IMR-90 (cell line): ENCODE measurements at regions not wholly inside any gene's neighbourhood (a gene's known extent, or its start where the extent isn't known, plus 50 kb on each side); places are given as distances from the start of the nearest gene placed in this dataset.

ENCODE experiments used
- CEBPB ChIP-seq: IDR thresholded peaks from 2 replicates; pipeline ENCODE4 v1.6.1; 2012; ENCODE audit warnings: low read depth, low read length, improper control_type of control experiment
- CTCF ChIP-seq: conservative IDR thresholded peaks from 2 replicates; pipeline ENCODE4 v1.5.1; 2012; ENCODE audit warnings: mild to moderate bottlenecking, low read depth, low read length, improper control_type of control experiment
- FOS ChIP-seq: fragments of 150-350 bp; IDR thresholded peaks from 2 replicates; pipeline ENCODE4 v1.6.1; 2016; ENCODE audit warnings: low read depth, low read length
- MAZ ChIP-seq: IDR thresholded peaks from 2 replicates; pipeline ENCODE4 v1.6.1; 2012; ENCODE audit warnings: low read depth, mild to moderate bottlenecking, low read length, improper control_type of control experiment, moderate library complexity, borderline replicate concordance
- POLR2A ChIP-seq: IDR thresholded peaks from 2 replicates; pipeline ENCODE4 v1.6.1; 2012; ENCODE audit warnings: mild to moderate bottlenecking, low read depth, low read length
- RAD21 ChIP-seq: IDR thresholded peaks from 2 replicates; pipeline ENCODE4 v1.6.1; 2012; ENCODE audit warnings: low read length, improper control_type of control experiment
- RCOR1 ChIP-seq: IDR thresholded peaks from 2 replicates; pipeline ENCODE4 v1.6.1; 2012; ENCODE audit warnings: mild to moderate bottlenecking, low read length, improper control_type of control experiment; ENCODE audit not compliant: insufficient replicate concordance
- SMC3 ChIP-seq: fragments of 150-350 bp; IDR thresholded peaks from 2 replicates; pipeline ENCODE4 v1.6.1; 2016; ENCODE audit warnings: low read depth, mild to moderate bottlenecking, antibody characterized with exemption, low read length, moderate library complexity

- TF ChIP-seq POLR2A (no peak), CTCF (no peak), FOS (no peak), CEBPB (no peak), RCOR1 (no peak), SMC3 (no peak), RAD21 (no peak), MAZ (no peak)
Observed at GRCh38 chr5:68021916-68022315, 193.6 kb upstream of the PIK3R1 start.
